HepG2 (cell line): ENCODE measurements at regions not wholly inside any gene's neighbourhood (a gene's known extent, or its start where the extent isn't known, plus 50 kb on each side); places are given as distances from the start of the nearest gene placed in this dataset.

Experiments
- AGO1 ChIP-seq: fragments of 200-400 bp; formaldehyde crosslinking; IDR thresholded peaks from 2 replicates; pipeline ENCODE4 v1.6.1; 2017; ENCODE audit warnings: mild to moderate bottlenecking, low read depth, low read length, moderate library complexity; ENCODE audit not compliant: poor library complexity, severe bottlenecking
- ASH2L ChIP-seq: fragments of 300-600, 200-600 bp; sonication (generic); IDR thresholded peaks from 2 replicates; pipeline ENCODE4 v1.7.0; 2017; ENCODE audit warnings: low read depth, mild to moderate bottlenecking, moderate library complexity, mixed read lengths, low read length; ENCODE audit not compliant: insufficient read length
- GMEB1 ChIP-seq: sonication (generic); formaldehyde crosslinking; IDR thresholded peaks from 2 replicates; pipeline ENCODE4 v1.5.1; 2020; ENCODE audit warnings: missing genetic modification reagents, mild to moderate bottlenecking, borderline replicate concordance
- HES4 ChIP-seq: sonication (generic); formaldehyde crosslinking; IDR thresholded peaks from 2 replicates; pipeline ENCODE4 v1.9.0; 2021; ENCODE audit warnings: mild to moderate bottlenecking, missing genetic modification reagents, borderline replicate concordance
- HNF4A ChIP-seq: sonication (generic); formaldehyde crosslinking; IDR thresholded peaks from 2 replicates; pipeline ENCODE4 v1.4.0; 2020; ENCODE audit warnings: missing genetic modification reagents
- IRF1 ChIP-seq: sonication (generic); formaldehyde crosslinking; IDR thresholded peaks from 2 replicates; pipeline ENCODE4 v1.4.0; 2020; ENCODE audit warnings: low read depth, mild to moderate bottlenecking, missing genetic modification reagents
- KDM1A ChIP-seq: IDR thresholded peaks from 2 replicates; pipeline ENCODE4 v1.6.1; 2016; ENCODE audit warnings: missing compliant biosample characterization
- NR3C1 ChIP-seq: sonication (generic); formaldehyde crosslinking; IDR thresholded peaks from 2 replicates; pipeline ENCODE4 v1.4.0; 2020; ENCODE audit warnings: missing genetic modification reagents
- PITX1 ChIP-seq: sonication (generic); formaldehyde crosslinking; IDR thresholded peaks from 2 replicates; pipeline ENCODE4 v1.5.1; 2020; ENCODE audit warnings: mild to moderate bottlenecking, missing genetic modification reagents
- RAD51 ChIP-seq: fragments of 450-650 bp; IDR thresholded peaks from 2 replicates; pipeline ENCODE4 v1.6.1; 2016; ENCODE audit warnings: borderline replicate concordance
- XRCC5 ChIP-seq: fragments of 200-400 bp; formaldehyde crosslinking; optimal IDR thresholded peaks from 2 replicates; pipeline ENCODE3; 2017; ENCODE audit warnings: mild to moderate bottlenecking, low read length
- ZBTB39 ChIP-seq: sonication (generic); formaldehyde crosslinking; IDR thresholded peaks from 2 replicates; pipeline ENCODE4 v1.5.0; 2020; ENCODE audit warnings: missing genetic modification reagents
- ZFP41 ChIP-seq: sonication (generic); formaldehyde crosslinking; IDR thresholded peaks from 2 replicates; pipeline ENCODE4 v1.4.0; 2020; ENCODE audit warnings: mild to moderate bottlenecking, missing genetic modification reagents, borderline replicate concordance
- ZNF124 ChIP-seq: sonication (generic); formaldehyde crosslinking; IDR thresholded peaks from 2 replicates; pipeline ENCODE4 v1.4.0; 2020; ENCODE audit warnings: missing genetic modification reagents
- ZNF232 ChIP-seq: sonication (generic); formaldehyde crosslinking; IDR thresholded peaks from 2 replicates; pipeline ENCODE4 v1.4.0; 2020; ENCODE audit warnings: missing genetic modification reagents, borderline replicate concordance
- ZNF281 ChIP-seq: sonication (generic); formaldehyde crosslinking; IDR thresholded peaks from 2 replicates; pipeline ENCODE4 v1.4.0; 2020; ENCODE audit warnings: missing genetic modification reagents, borderline replicate concordance
- ZNF296 ChIP-seq: sonication (generic); formaldehyde crosslinking; conservative IDR thresholded peaks from 2 replicates; pipeline ENCODE4 v1.5.0; 2020; ENCODE audit warnings: mild to moderate bottlenecking, missing genetic modification reagents
- ZNF512 ChIP-seq: sonication (generic); formaldehyde crosslinking; IDR thresholded peaks from 2 replicates; pipeline ENCODE4 v1.4.0; 2020; ENCODE audit warnings: mild to moderate bottlenecking, missing genetic modification reagents
- ZNF768 ChIP-seq: sonication (generic); formaldehyde crosslinking; IDR thresholded peaks from 2 replicates; pipeline ENCODE4 v1.4.0; 2020; ENCODE audit warnings: missing genetic modification reagents
- ZSCAN12 ChIP-seq: sonication (generic); formaldehyde crosslinking; IDR thresholded peaks from 2 replicates; pipeline ENCODE4 v1.9.0; 2021; ENCODE audit warnings: mild to moderate bottlenecking, missing genetic modification reagents
- ZSCAN25 ChIP-seq: sonication (generic); formaldehyde crosslinking; IDR thresholded peaks from 2 replicates; pipeline ENCODE4 v1.8.0; 2022; ENCODE audit warnings: mild to moderate bottlenecking, missing genetic modification reagents

- TF ChIP-seq GMEB1 (CRISPR knock-in tag) = no peak
- TF ChIP-seq HES4 (CRISPR knock-in tag) = no peak
- TF ChIP-seq RAD51 = peak; percentile 96; the same call in 1 of the 2 replicates
- TF ChIP-seq ASH2L = peak; percentile 29
- TF ChIP-seq NR3C1 (CRISPR knock-in tag) = no peak
- peak; percentile 64 for TF ChIP-seq HNF4A (CRISPR knock-in tag)
- no peak for TF ChIP-seq ZNF281 (CRISPR knock-in tag)
- no peak; the same call in 1 of the 2 replicates for TF ChIP-seq ZBTB39 (CRISPR knock-in tag)
- TF ChIP-seq AGO1 = no peak
- no peak for TF ChIP-seq XRCC5
- 0 out of 2 replicates have a peak, but pooled peaks have one; percentile 7 for TF ChIP-seq ZNF124 (CRISPR knock-in tag)
- TF ChIP-seq PITX1 = no peak
- TF ChIP-seq KDM1A (CRISPR knock-in tag) = no peak
- TF ChIP-seq ZFP41 = no peak
- TF ChIP-seq ZSCAN12 (CRISPR knock-in tag) = no peak
- TF ChIP-seq ZNF232 (CRISPR knock-in tag) = no peak
- TF ChIP-seq ZSCAN25 (CRISPR knock-in tag) = no peak
- no peak for TF ChIP-seq ZNF512
- TF ChIP-seq ZNF768 (CRISPR knock-in tag) = no peak
- no peak for TF ChIP-seq ZNF296 (CRISPR knock-in tag)
- TF ChIP-seq IRF1 (CRISPR knock-in tag) = no peak
Measured at GRCh38 chr17:43333433-43333943, 65.3 kb upstream of the ARL4D start (continued).
